ENCODE measurements at regions not wholly inside any gene's neighbourhood (a gene's known extent, or its start where the extent isn't known, plus 50 kb on each side); places are given as distances from the start of the nearest gene placed in this dataset.

GRCh38 chr13:111961236-111961635, 105.7 kb upstream of the SOX1 start:
- Histone ChIP-seq H3K4me3 (no peak overlapping the region), H3K9me3 (no peaks in the 10 kb centered on the region), H3K36me3 (ENCODE audit: low read depth) (no peaks in the 10 kb centered on the region), H3K4me1 (ENCODE audit: low read depth) (no peaks in the 10 kb centered on the region)
- DNase-seq: no peak
- TF ChIP-seq CTCF (IDR thresholded peaks at IDR 0.05): no peak
- no peak for ATAC-seq
- intact Hi-C loops (cut with DNase I, micrococcal nuclease): no loop called here

GRCh38 chr13:111961651-111962192, 105.2 kb upstream of the SOX1 start:
- ATAC-seq (no peak), DNase-seq (no peak)
- no peak for TF ChIP-seq CTCF (IDR thresholded peaks at IDR 0.05)
- Histone ChIP-seq H3K4me3 (no peak overlapping the region), H3K4me1 (ENCODE audit: low read depth) (no peaks in the 10 kb centered on the region), H3K36me3 (ENCODE audit: low read depth) (no peaks in the 10 kb centered on the region), H3K9me3 (no peaks in the 10 kb centered on the region)
- intact Hi-C loops (cut with DNase I, micrococcal nuclease): no loop called here

- no peak for DNase-seq
- Histone ChIP-seq H3K9me3 (no peaks in the 10 kb centered on the region), H3K4me3 (no peak overlapping the region), H3K36me3 (ENCODE audit: low read depth) (no peaks in the 10 kb centered on the region), H3K4me1 (ENCODE audit: low read depth) (no peaks in the 10 kb centered on the region)
- intact Hi-C loops (cut with DNase I, micrococcal nuclease): no loop called here
- peak; percentile 15 for ATAC-seq
- TF ChIP-seq CTCF (IDR thresholded peaks at IDR 0.05): no peak
Measured at GRCh38 chr13:111962431-111962891, 104.5 kb upstream of the SOX1 start.

- DNase-seq: no peak
- intact Hi-C loops (cut with DNase I, micrococcal nuclease): no loop called here
- ATAC-seq: no peak
- TF ChIP-seq CTCF (IDR thresholded peaks at IDR 0.05): no peak
- H3K9me3 ChIP-seq: no peaks in the 10 kb centered on the region
- no peaks in the 10 kb centered on the region for H3K4me1 ChIP-seq (ENCODE audit: low read depth)
- H3K36me3 ChIP-seq (ENCODE audit: low read depth): no peaks in the 10 kb centered on the region
- no peak overlapping the region for H3K4me3 ChIP-seq
Measured at GRCh38 chr13:111963031-111963430, 103.9 kb upstream of the SOX1 start.

- Histone ChIP-seq H3K9me3 (no peaks in the 10 kb centered on the region), H3K4me1 (ENCODE audit: low read depth) (no peaks in the 10 kb centered on the region), H3K4me3 (no peak overlapping the region), H3K36me3 (ENCODE audit: low read depth) (no peaks in the 10 kb centered on the region)
- no peak for DNase-seq
- intact Hi-C loops (cut with DNase I, micrococcal nuclease): no loop called here
- no peak for TF ChIP-seq CTCF (IDR thresholded peaks at IDR 0.05)
- ATAC-seq: no peak
Measured at GRCh38 chr13:111964411-111965035, 102.4 kb upstream of the SOX1 start.
